ENCODE measurements at regions not wholly inside any gene's neighbourhood (a gene's known extent, or its start where the extent isn't known, plus 50 kb on each side); places are given as distances from the start of the nearest gene placed in this dataset.

GRCh38 chr4:130545171-130545570 is 1449.2 kb downstream of the C4orf33 start:
- Histone ChIP-seq H4K20me1 (ENCODE audit: insufficient read depth, low read length) (no peaks in the 10 kb centered on the region), H3K4me2 (ENCODE audit: low read depth, low read length) (no peak overlapping the region), H2AK5ac (ENCODE audit: low read depth, low read length) (no peak overlapping the region), H3K36me3 (ENCODE audit: control insufficient read depth, insufficient read depth, low read length) (no peaks in the 10 kb centered on the region), H3K79me1 (ENCODE audit: low read depth in 1 of 2, low read length in 2 of 2) (no peaks in the 10 kb centered on the region), H2AK9ac (replicated peaks; ENCODE audit: low read depth, low read length, poor library complexity) (no peak overlapping the region), H2AFZ (replicated peaks; ENCODE audit: low read length, poor library complexity) (no peak overlapping the region), H3K4ac (ENCODE audit: low read depth, low read length) (no peak overlapping the region), H3K27me3 (ENCODE audit: control insufficient read depth, insufficient read depth, low read length) (no peaks in the 10 kb centered on the region), H4K5ac (ENCODE audit: low read depth, low read length) (no peak overlapping the region), H3K27ac (ENCODE audit: insufficient read depth, low read length) (no peak overlapping the region), H3K23ac (ENCODE audit: low read depth, low read length) (no peak overlapping the region), H3K9me3 (ENCODE audit: control insufficient read depth, insufficient read depth, low read length) (no peaks in the 10 kb centered on the region), H3K9me1 (ENCODE audit: insufficient read depth, low read length) (no peaks in the 10 kb centered on the region), H3K56ac (ENCODE audit: extremely low read depth, insufficient read depth, low read length) (no peak overlapping the region), H3K9ac (ENCODE audit: low read depth, low read length) (no peak overlapping the region), H2BK20ac (ENCODE audit: low read depth, low read length) (no peak overlapping the region), H4K8ac (ENCODE audit: low read depth in 2 of 2, low read length in 2 of 2) (no peak overlapping the region), H2BK15ac (ENCODE audit: low read depth, low read length) (no peak overlapping the region), H3K14ac (replicated peaks; ENCODE audit: low read depth, low read length) (no peak overlapping the region), H4K91ac (ENCODE audit: insufficient read depth, low read depth, low read length) (no peak overlapping the region), H2BK120ac (ENCODE audit: low read depth, low read length) (no peak overlapping the region), H3K4me1 (ENCODE audit: control insufficient read depth, insufficient read depth, low read length) (no peaks in the 10 kb centered on the region), H2BK5ac (ENCODE audit: low read depth, low read length, poor library complexity, severe bottlenecking) (no peak overlapping the region), H3K18ac (ENCODE audit: low read depth, low read length) (no peak overlapping the region), H3K4me3 (ENCODE audit: insufficient read depth, low read depth, low read length) (no peak overlapping the region)
- WGBS, 2 experiments (ENCODE audit: extremely low coverage in 2 of 2, insufficient read length in 1 of 2), result 17% methylated on average over 2 of the region's 3 CpGs; no CpG with 5 or more reads in 1 of the 2 experiments
- ATAC-seq (ENCODE audit: low read depth), result no peak
- TF ChIP-seq MXI1 (IDR thresholded peaks at IDR 0.05; ENCODE audit: borderline replicate concordance, low read depth, low read length), result no peak
- TF ChIP-seq USF2 (IDR thresholded peaks at IDR 0.05; ENCODE audit: low read depth, low read length), result no peak
- no peak for TF ChIP-seq CHD1 (IDR thresholded peaks at IDR 0.05; ENCODE audit: low read depth, low read length)
- no peak for TF ChIP-seq BHLHE40 (IDR thresholded peaks at IDR 0.05; ENCODE audit: low read depth, low read length)
- no peak for TF ChIP-seq NFE2L2 (IDR thresholded peaks at IDR 0.05; ENCODE audit: low read depth, low read length)
- TF ChIP-seq FOS (IDR thresholded peaks at IDR 0.05; ENCODE audit: low read depth, low read length), result no peak
- no peak for TF ChIP-seq RCOR1 (IDR thresholded peaks at IDR 0.05; ENCODE audit: insufficient replicate concordance, low read length)
- no peak for TF ChIP-seq CEBPB (IDR thresholded peaks at IDR 0.05; ENCODE audit: low read depth, low read length)
- no peak for TF ChIP-seq ELK1 (IDR thresholded peaks at IDR 0.05; ENCODE audit: borderline replicate concordance, low read depth, low read length)
- no peak for TF ChIP-seq RFX5 (IDR thresholded peaks at IDR 0.05; ENCODE audit: low read depth, low read length)
- no peak for TF ChIP-seq MAFK (IDR thresholded peaks at IDR 0.05; ENCODE audit: low read depth, low read length)
- no peak for TF ChIP-seq POLR2A (IDR thresholded peaks at IDR 0.05; ENCODE audit: low read depth, low read length)
- TF ChIP-seq RAD21 (IDR thresholded peaks at IDR 0.05; ENCODE audit: low read length), result no peak
- no peak for TF ChIP-seq SMC3 (IDR thresholded peaks at IDR 0.05; ENCODE audit: low read depth, low read length)
- TF ChIP-seq CTCF (conservative IDR thresholded peaks at IDR 0.05; ENCODE audit: low read depth, low read length), result no peak
- no peak for TF ChIP-seq MAZ (IDR thresholded peaks at IDR 0.05; ENCODE audit: borderline replicate concordance, low read depth, low read length)
- ChIA-PET CTCF (no interaction called here), POLR2A (ENCODE audit: unreplicated experiment) (no interaction called here)
- dilution Hi-C loops (cut with HindIII; ENCODE audit: low sequenced_read_pairs, unreplicated experiment) (no loop called here), in situ Hi-C loops (cut with MboI; ENCODE audit: low sequenced_read_pairs) (no loop called here), intact Hi-C loops (cut with micrococcal nuclease) (no loop called here)
- no TSS peak for BruUV-seq (replicated peaks)
- no peak for DNase-seq

Data from IMR-90 (cell line).